ENCODE measurements at regions not wholly inside any gene's neighbourhood (a gene's known extent, or its start where the extent isn't known, plus 50 kb on each side); places are given as distances from the start of the nearest gene placed in this dataset.

- no peak for DNase-seq (ENCODE audit: low spot score)
Measured at GRCh38 chr18:41458376-41458775, 496.7 kb upstream of the PIK3C3 start.

GRCh38 chr18:41457765-41458326, 497.2 kb upstream of the PIK3C3 start:
- no peak for DNase-seq (ENCODE audit: low spot score)

- no peak for DNase-seq (ENCODE audit: low spot score)
Measured at GRCh38 chr18:41456831-41457230, 498.2 kb upstream of the PIK3C3 start.

- no peak for DNase-seq (ENCODE audit: low spot score)
Measured at GRCh38 chr18:41449612-41450011, 505.4 kb upstream of the PIK3C3 start.

GRCh38 chr18:41444943-41445342, 510.1 kb upstream of the PIK3C3 start:
- DNase-seq (ENCODE audit: low spot score): no peak

GRCh38 chr18:41436772-41437171, 518.3 kb upstream of the PIK3C3 start:
- no peak for DNase-seq (ENCODE audit: low spot score)

GRCh38 chr18:41418598-41418997, 536.4 kb upstream of the PIK3C3 start:
- no peak for DNase-seq (ENCODE audit: low spot score)

- no peak for DNase-seq (ENCODE audit: low spot score)
Measured at GRCh38 chr18:41416044-41416443, 539.0 kb upstream of the PIK3C3 start.

- DNase-seq (ENCODE audit: low spot score): no peak
Measured at GRCh38 chr18:41410006-41410405, 545.0 kb upstream of the PIK3C3 start.

GRCh38 chr18:41406834-41407233, 548.2 kb upstream of the PIK3C3 start:
- no peak for DNase-seq (ENCODE audit: low spot score)

- DNase-seq (ENCODE audit: low spot score): no peak
Measured at GRCh38 chr18:41396861-41397260, 558.2 kb upstream of the PIK3C3 start.

- DNase-seq (ENCODE audit: low spot score): no peak
Measured at GRCh38 chr18:41396211-41396610, 558.8 kb upstream of the PIK3C3 start.

GRCh38 chr18:41395695-41396094, 559.3 kb upstream of the PIK3C3 start:
- DNase-seq (ENCODE audit: low spot score): no peak

- DNase-seq (ENCODE audit: low spot score): no peak
Measured at GRCh38 chr18:41391616-41392595, 563.1 kb upstream of the PIK3C3 start.

- no peak for DNase-seq (ENCODE audit: low spot score)
Measured at GRCh38 chr18:41390309-41390708, 564.7 kb upstream of the PIK3C3 start.

GRCh38 chr18:41378598-41378997, 576.4 kb upstream of the PIK3C3 start:
- DNase-seq (ENCODE audit: low spot score): no peak

- DNase-seq (ENCODE audit: low spot score): no peak
Measured at GRCh38 chr18:41373612-41374011, 581.4 kb upstream of the PIK3C3 start.

- no peak for DNase-seq (ENCODE audit: low spot score)
Measured at GRCh38 chr18:41372046-41372665, 582.9 kb upstream of the PIK3C3 start.

GRCh38 chr18:41371156-41372045, 583.6 kb upstream of the PIK3C3 start:
- DNase-seq (ENCODE audit: low spot score): no peak

- no peak for DNase-seq (ENCODE audit: low spot score)
Measured at GRCh38 chr18:41370740-41371139, 584.3 kb upstream of the PIK3C3 start.

- DNase-seq (ENCODE audit: low spot score): no peak
Measured at GRCh38 chr18:41357708-41358107, 597.3 kb upstream of the PIK3C3 start.

Data from CD4-positive, alpha-beta T cell treated with Interleukin-6 at 100 ng/mL for 8 hours (primary cell).